Gastroesophageal sphincter (tissue), 3 donors: ENCODE measurements at regions not wholly inside any gene's neighbourhood (a gene's known extent, or its start where the extent isn't known, plus 50 kb on each side); places are given as distances from the start of the nearest gene placed in this dataset.
"Not testable (repeated sequence)": the region's sequence is repeated elsewhere in the genome, so short reads cannot be mapped to it uniquely, and the experiment has no call there.

Source experiments
- EP300 ChIP-seq: sonication (generic); formaldehyde crosslinking; IDR thresholded peaks from one replicate; pipeline ENCODE4 v1.6.1; 2017; ENCODE audit warnings: antibody characterized with exemption, mild to moderate bottlenecking
- POLR2A ChIP-seq, 2 donors: fragments of 450-650 bp; IDR thresholded peaks; one replicate each; pipeline ENCODE4 v1.6.1; 2017; ENCODE audit warnings: antibody characterized with exemption in 2 of 2, mild to moderate bottlenecking in 2 of 2, moderate library complexity in 1 of 2
- POLR2AphosphoS5 ChIP-seq: sonication (generic); formaldehyde crosslinking; IDR thresholded peaks from one replicate; pipeline ENCODE4 v1.6.1; 2017; ENCODE audit warnings: antibody characterized with exemption
- TF ChIP-seq, protein P1 (sequence below), 4 experiments: fragments of 200-600 bp in 2 of 4; fragments of 450-650 bp in 2 of 4; sonication (generic) in 1 of 4; IDR thresholded peaks; one replicate each; pipeline ENCODE4 v1.5.1; 2017 to 2019; ENCODE audit warnings: antibody characterized with exemption in 4 of 4, mild to moderate bottlenecking in 2 of 4, moderate library complexity in 2 of 4

DNA sequence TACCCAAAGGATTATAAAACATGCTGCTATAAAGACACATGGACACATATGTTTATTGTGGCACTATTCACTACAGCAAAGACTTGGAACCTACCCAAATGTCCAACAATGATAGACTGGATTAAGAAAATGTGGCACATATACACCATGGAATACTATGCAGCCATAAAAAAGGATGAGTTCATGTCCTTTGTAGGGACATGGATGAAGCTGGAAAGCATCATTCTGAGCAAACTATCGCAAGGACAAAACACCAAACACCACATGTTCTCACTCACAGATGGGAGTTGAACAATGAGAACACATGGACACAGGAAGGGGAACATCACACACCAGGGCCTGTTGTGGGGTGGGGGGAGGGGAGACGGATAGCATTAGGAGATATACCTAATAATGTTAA is 101.3 kb upstream of the CAST start:
- TF ChIP-seq, protein P1, sequence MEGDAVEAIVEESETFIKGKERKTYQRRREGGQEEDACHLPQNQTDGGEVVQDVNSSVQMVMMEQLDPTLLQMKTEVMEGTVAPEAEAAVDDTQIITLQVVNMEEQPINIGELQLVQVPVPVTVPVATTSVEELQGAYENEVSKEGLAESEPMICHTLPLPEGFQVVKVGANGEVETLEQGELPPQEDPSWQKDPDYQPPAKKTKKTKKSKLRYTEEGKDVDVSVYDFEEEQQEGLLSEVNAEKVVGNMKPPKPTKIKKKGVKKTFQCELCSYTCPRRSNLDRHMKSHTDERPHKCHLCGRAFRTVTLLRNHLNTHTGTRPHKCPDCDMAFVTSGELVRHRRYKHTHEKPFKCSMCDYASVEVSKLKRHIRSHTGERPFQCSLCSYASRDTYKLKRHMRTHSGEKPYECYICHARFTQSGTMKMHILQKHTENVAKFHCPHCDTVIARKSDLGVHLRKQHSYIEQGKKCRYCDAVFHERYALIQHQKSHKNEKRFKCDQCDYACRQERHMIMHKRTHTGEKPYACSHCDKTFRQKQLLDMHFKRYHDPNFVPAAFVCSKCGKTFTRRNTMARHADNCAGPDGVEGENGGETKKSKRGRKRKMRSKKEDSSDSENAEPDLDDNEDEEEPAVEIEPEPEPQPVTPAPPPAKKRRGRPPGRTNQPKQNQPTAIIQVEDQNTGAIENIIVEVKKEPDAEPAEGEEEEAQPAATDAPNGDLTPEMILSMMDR (IDR thresholded peaks at IDR 0.05) = not testable (repeated sequence)
- TF ChIP-seq POLR2A (IDR thresholded peaks at IDR 0.05); POLR2AphosphoS5; EP300: not testable (repeated sequence)
